Esophagus muscularis mucosa (tissue), 2 donors: ENCODE measurements at regions not wholly inside any gene's neighbourhood (a gene's known extent, or its start where the extent isn't known, plus 50 kb on each side); places are given as distances from the start of the nearest gene placed in this dataset.

Experiments
- EP300 ChIP-seq: sonication (generic); formaldehyde crosslinking; IDR thresholded peaks from one replicate; pipeline ENCODE4 v1.6.1; 2017; ENCODE audit warnings: antibody characterized with exemption
- POLR2A ChIP-seq: fragments of 450-650 bp; IDR thresholded peaks from one replicate; pipeline ENCODE4 v1.6.1; 2017; ENCODE audit warnings: antibody characterized with exemption, moderate library complexity, mild to moderate bottlenecking, low read depth

GRCh38 chr5:130398825-130399224 is 494.6 kb downstream of the CHSY3 start:
- no peak for TF ChIP-seq POLR2A
- TF ChIP-seq EP300: no peak
